ENCODE measurements at regions not wholly inside any gene's neighbourhood (a gene's known extent, or its start where the extent isn't known, plus 50 kb on each side); places are given as distances from the start of the nearest gene placed in this dataset.

DNA sequence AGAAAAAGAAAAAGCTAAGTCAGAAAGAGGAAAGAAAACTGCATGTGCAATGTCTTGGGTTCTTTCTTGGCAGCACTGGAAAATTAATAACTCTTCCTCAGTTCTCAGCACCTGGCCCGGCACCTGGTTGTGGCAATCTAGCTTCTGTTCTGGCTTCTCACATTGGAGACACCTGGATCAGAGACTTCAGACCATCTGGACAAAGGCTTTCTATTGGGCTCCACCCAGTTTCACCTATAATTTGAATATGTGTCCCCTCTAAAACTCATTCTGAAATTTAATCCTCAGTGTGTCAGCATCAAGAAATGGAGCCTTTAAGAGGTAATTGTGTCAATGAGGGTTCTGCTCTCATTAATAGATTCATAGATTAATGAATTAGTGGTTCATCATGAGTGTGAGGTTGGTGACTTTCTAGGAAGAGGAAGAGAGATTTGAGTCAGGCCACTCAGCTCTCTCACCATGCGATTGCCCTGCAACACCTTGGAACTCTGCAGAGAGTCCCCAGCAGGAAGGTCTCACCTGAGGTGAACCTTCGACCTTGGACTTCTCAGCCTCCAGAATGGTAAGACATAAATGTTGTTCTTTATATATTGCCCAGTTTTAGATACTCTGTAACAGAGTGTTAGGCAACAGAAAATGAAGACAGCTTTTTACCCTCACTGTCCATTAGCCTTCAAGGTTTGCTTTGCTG, 679.9 kb downstream of the NTRK3 start:
- no peaks in the 10 kb centered on the region for H3K9me3 ChIP-seq (ENCODE audit: low read depth)
- no peaks in the 10 kb centered on the region for H3K36me3 ChIP-seq
- TF ChIP-seq, protein P1, sequence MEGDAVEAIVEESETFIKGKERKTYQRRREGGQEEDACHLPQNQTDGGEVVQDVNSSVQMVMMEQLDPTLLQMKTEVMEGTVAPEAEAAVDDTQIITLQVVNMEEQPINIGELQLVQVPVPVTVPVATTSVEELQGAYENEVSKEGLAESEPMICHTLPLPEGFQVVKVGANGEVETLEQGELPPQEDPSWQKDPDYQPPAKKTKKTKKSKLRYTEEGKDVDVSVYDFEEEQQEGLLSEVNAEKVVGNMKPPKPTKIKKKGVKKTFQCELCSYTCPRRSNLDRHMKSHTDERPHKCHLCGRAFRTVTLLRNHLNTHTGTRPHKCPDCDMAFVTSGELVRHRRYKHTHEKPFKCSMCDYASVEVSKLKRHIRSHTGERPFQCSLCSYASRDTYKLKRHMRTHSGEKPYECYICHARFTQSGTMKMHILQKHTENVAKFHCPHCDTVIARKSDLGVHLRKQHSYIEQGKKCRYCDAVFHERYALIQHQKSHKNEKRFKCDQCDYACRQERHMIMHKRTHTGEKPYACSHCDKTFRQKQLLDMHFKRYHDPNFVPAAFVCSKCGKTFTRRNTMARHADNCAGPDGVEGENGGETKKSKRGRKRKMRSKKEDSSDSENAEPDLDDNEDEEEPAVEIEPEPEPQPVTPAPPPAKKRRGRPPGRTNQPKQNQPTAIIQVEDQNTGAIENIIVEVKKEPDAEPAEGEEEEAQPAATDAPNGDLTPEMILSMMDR (IDR thresholded peaks at IDR 0.05; ENCODE audit: low read depth, low read length): no peak
- DNase-seq (ENCODE audit: low read depth in 1 of 2, low spot score in 1 of 2): no peak
- no peak overlapping the region for H3K27ac ChIP-seq
- no peaks in the 10 kb centered on the region for H3K4me1 ChIP-seq (ENCODE audit: low read depth)
- no peak overlapping the region for H3K4me3 ChIP-seq
- H3K27me3 ChIP-seq: no peaks in the 10 kb centered on the region

- Histone ChIP-seq H3K4me3 (no peak overlapping the region), H3K9me3 (ENCODE audit: low read depth) (no peaks in the 10 kb centered on the region), H3K36me3 (no peaks in the 10 kb centered on the region), H3K27me3 (no peaks in the 10 kb centered on the region), H3K27ac (no peak overlapping the region), H3K4me1 (ENCODE audit: low read depth) (no peaks in the 10 kb centered on the region)
- TF ChIP-seq, protein P1 (IDR thresholded peaks at IDR 0.05; ENCODE audit: low read depth, low read length): no peak
- DNase-seq (ENCODE audit: low read depth in 1 of 2, low spot score in 1 of 2): no peak
These were observed 680.6 kb downstream of the NTRK3 start for GRCh38 chr15:87575896-87576473.

GRCh38 chr15:87573534-87573933, 683.0 kb downstream of the NTRK3 start:
- Histone ChIP-seq H3K9me3 (ENCODE audit: low read depth) (no peaks in the 10 kb centered on the region), H3K27me3 (no peaks in the 10 kb centered on the region), H3K4me1 (ENCODE audit: low read depth) (no peaks in the 10 kb centered on the region), H3K36me3 (no peaks in the 10 kb centered on the region), H3K27ac (no peak overlapping the region), H3K4me3 (no peak overlapping the region)
- TF ChIP-seq, protein P1 (IDR thresholded peaks at IDR 0.05; ENCODE audit: low read depth, low read length): no peak
- no peak for DNase-seq (ENCODE audit: low read depth in 1 of 2, low spot score in 1 of 2)

- Histone ChIP-seq H3K9me3 (ENCODE audit: low read depth) (no peaks in the 10 kb centered on the region), H3K4me3 (no peak overlapping the region), H3K4me1 (ENCODE audit: low read depth) (no peaks in the 10 kb centered on the region), H3K27me3 (no peaks in the 10 kb centered on the region), H3K27ac (no peak overlapping the region), H3K36me3 (no peaks in the 10 kb centered on the region)
- DNase-seq (ENCODE audit: low read depth in 1 of 2, low spot score in 1 of 2): no peak
- TF ChIP-seq, protein P1 (IDR thresholded peaks at IDR 0.05; ENCODE audit: low read depth, low read length): no peak
These were observed 683.5 kb downstream of the NTRK3 start for GRCh38 chr15:87573039-87573438.

- H3K27me3 ChIP-seq: no peaks in the 10 kb centered on the region
- TF ChIP-seq, protein P1 (IDR thresholded peaks at IDR 0.05; ENCODE audit: low read depth, low read length): no peak
- peak in 1 of 2 donors; percentile 8 for DNase-seq (ENCODE audit: low read depth in 1 of 2, low spot score in 1 of 2)
- H3K4me1 ChIP-seq (ENCODE audit: low read depth): no peaks in the 10 kb centered on the region
- H3K36me3 ChIP-seq: no peaks in the 10 kb centered on the region
- no peak overlapping the region for H3K4me3 ChIP-seq
- no peaks in the 10 kb centered on the region for H3K9me3 ChIP-seq (ENCODE audit: low read depth)
- no peak overlapping the region for H3K27ac ChIP-seq
These were observed 684.1 kb downstream of the NTRK3 start for GRCh38 chr15:87572381-87572910.

All from cardiac muscle cell (in vitro differentiated cells and primary cell).